HEK293T (cell line): ENCODE measurements at regions not wholly inside any gene's neighbourhood (a gene's known extent, or its start where the extent isn't known, plus 50 kb on each side); places are given as distances from the start of the nearest gene placed in this dataset.

Source experiments
- CTCF ChIA-PET: fragments of 350-600 bp; formaldehyde crosslinking; extraction: SDS; loops from one replicate; lab custom pipeline; 2021; ENCODE audit warnings: antibody characterized with exemption, inconsistent platforms; lab: Yijun Ruan, JAX
- POLR2A ChIA-PET: fragments of 350-600 bp; formaldehyde crosslinking; extraction: SDS; loops from one replicate; lab custom pipeline; 2020; ENCODE audit warnings: antibody characterized with exemption, inconsistent platforms; lab: Yijun Ruan, JAX
- DNase-seq: peaks from one replicate; pipeline ENCODE4 v3.0.0; 2012; ENCODE audit warnings: mixed read lengths; ENCODE audit errors: extremely low spot score
- ARNT ChIP-seq: fragments of 450-650 bp; IDR thresholded peaks from 2 replicates; pipeline ENCODE4 v1.6.1; 2017; ENCODE audit warnings: mild to moderate bottlenecking
- BHLHE40 ChIP-seq: fragments of 450-650 bp; IDR thresholded peaks from 2 replicates; pipeline ENCODE4 v1.6.1; 2016; ENCODE audit warnings: mild to moderate bottlenecking, moderate library complexity, borderline replicate concordance
- CTBP1 ChIP-seq: fragments of 450-650 bp; IDR thresholded peaks from 2 replicates; pipeline ENCODE4 v1.6.1; 2016; ENCODE audit warnings: borderline replicate concordance
- ELF4 ChIP-seq: fragments of 450-650 bp; IDR thresholded peaks from 2 replicates; pipeline ENCODE4 v1.6.1; 2017; ENCODE audit warnings: antibody characterized with exemption
- FOXA1 ChIP-seq: fragments of 450-650 bp; IDR thresholded peaks from 2 replicates; pipeline ENCODE4 v1.6.1; 2016; ENCODE audit warnings: mild to moderate bottlenecking
- FOXK2 ChIP-seq: fragments of 450-650 bp; IDR thresholded peaks from 2 replicates; pipeline ENCODE4 v1.6.1; 2016; ENCODE audit warnings: mild to moderate bottlenecking
- FOXM1 ChIP-seq: fragments of 450-650 bp; IDR thresholded peaks from 2 replicates; pipeline ENCODE4 v1.6.1; 2017; ENCODE audit warnings: mild to moderate bottlenecking, borderline replicate concordance
- HDGF ChIP-seq: fragments of 450-650 bp; IDR thresholded peaks from 2 replicates; pipeline ENCODE4 v1.6.1; 2017; ENCODE audit warnings: antibody characterized with exemption, borderline replicate concordance
- L3MBTL2 ChIP-seq: fragments of 450-650 bp; conservative IDR thresholded peaks from 2 replicates; pipeline ENCODE4 v1.6.1; 2016; ENCODE audit warnings: mild to moderate bottlenecking
- LEF1 ChIP-seq: fragments of 450-650 bp; IDR thresholded peaks from 2 replicates; pipeline ENCODE4 v1.6.1; 2017; ENCODE audit warnings: mild to moderate bottlenecking, borderline replicate concordance
- NFRKB ChIP-seq: fragments of 450-650 bp; IDR thresholded peaks from 2 replicates; pipeline ENCODE4 v1.6.1; 2016; ENCODE audit warnings: mild to moderate bottlenecking, moderate library complexity
- SP1 ChIP-seq: fragments of 450-650 bp; IDR thresholded peaks from 2 replicates; pipeline ENCODE4 v1.6.1; 2017
- SUZ12 ChIP-seq: fragments of 450-650 bp; IDR thresholded peaks from 2 replicates; pipeline ENCODE4 v1.6.1; 2016; ENCODE audit warnings: mild to moderate bottlenecking
- TARDBP ChIP-seq: fragments of 450-650 bp; IDR thresholded peaks from 2 replicates; pipeline ENCODE4 v1.6.1; 2016
- ZNF384 ChIP-seq: fragments of 450-650 bp; IDR thresholded peaks from 2 replicates; pipeline ENCODE4 v1.6.1; 2016
- TF ChIP-seq, protein P1 (sequence below): fragments of 450-650 bp; IDR thresholded peaks from 2 replicates; pipeline ENCODE4 v1.6.1; 2016

DNA sequence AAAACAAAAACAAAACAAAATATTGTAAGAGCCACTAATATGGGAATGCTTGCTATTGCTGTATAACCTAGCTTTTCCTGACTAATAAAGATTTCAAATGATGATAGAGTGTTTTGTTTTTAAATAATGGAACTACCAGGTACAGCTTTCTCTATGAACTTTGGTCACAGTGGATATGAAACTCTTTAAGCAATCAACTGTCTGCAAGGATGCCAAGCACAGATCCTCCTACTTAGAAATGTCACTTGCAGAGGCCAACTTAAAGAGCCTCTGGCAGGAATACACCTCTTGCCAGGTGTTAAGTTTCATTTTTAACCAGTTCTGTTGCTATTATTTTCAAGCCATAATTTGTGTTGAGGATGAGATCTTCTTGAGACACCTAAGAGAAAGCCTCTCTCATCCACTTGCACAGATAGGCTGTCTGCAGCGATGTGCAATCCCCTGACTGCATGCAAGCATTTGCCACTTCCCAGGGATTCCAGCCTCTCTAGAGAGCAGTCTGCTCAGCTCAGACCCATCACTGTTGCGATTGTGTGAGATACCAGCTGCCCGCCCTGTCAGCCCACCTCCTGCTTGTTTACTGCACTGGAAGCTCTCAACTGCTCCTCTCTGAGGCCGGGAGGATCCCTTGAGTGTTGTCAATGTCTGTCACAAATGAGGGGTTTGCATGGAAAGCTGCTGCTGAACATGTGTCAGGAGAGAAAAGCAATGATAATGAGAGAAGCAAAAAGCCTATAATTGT is 86.1 kb upstream of the SCG2 start:
- CTCF ChIA-PET, result interaction anchor here (0.5 kb wide), 1 partner anchor 985 kb away, joined by 7 read pairs; no protein-coding TSS in a partner anchor
- POLR2A ChIA-PET, result no interaction called here
- DNase-seq, result no peak

DNA sequence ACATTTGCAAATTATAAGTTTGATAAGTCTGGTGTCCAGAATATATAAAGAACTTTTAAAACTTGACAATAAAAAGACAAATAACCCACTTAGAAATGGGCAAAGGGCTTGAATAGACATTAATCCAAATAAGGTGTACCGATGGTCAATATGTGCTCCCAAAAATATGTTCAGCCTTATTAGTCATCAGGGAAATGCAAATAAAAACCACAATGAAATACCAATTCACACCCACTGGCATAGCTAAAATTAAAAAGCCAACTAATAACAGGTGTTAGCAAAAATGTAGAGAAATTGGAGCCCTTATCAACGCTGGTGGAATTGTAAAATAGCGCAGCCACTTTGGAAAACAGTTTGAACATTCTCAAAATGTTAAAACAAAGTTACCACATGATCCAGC is 79.0 kb upstream of the SCG2 start:
- POLR2A ChIA-PET, result no interaction called here
- TF ChIP-seq ARNT (no peak), SUZ12 (no peak), L3MBTL2 (no peak), TARDBP (no peak), NFRKB (no peak), ZNF384 (no peak), HDGF (no peak), SP1 (no peak), CTBP1 (no peak), FOXK2 (no peak), ELF4 (no peak)
- TF ChIP-seq, protein P1, sequence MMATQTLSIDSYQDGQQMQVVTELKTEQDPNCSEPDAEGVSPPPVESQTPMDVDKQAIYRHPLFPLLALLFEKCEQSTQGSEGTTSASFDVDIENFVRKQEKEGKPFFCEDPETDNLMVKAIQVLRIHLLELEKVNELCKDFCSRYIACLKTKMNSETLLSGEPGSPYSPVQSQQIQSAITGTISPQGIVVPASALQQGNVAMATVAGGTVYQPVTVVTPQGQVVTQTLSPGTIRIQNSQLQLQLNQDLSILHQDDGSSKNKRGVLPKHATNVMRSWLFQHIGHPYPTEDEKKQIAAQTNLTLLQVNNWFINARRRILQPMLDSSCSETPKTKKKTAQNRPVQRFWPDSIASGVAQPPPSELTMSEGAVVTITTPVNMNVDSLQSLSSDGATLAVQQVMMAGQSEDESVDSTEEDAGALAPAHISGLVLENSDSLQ, result no peak
- CTCF ChIA-PET, result no interaction called here
- no peak for DNase-seq

More for the DNA sequence above, 86.1 kb upstream of the SCG2 start:
- TF ChIP-seq ZNF384, result no peak
- TF ChIP-seq FOXK2, result no peak
- TF ChIP-seq L3MBTL2, result no peak
- TF ChIP-seq ARNT, result no peak
- TF ChIP-seq ELF4, result no peak
- TF ChIP-seq LEF1, result no peak
- no peak for TF ChIP-seq FOXM1
- no peak for TF ChIP-seq CTBP1
- no peak for TF ChIP-seq TARDBP
- no peak for TF ChIP-seq BHLHE40

DNA sequence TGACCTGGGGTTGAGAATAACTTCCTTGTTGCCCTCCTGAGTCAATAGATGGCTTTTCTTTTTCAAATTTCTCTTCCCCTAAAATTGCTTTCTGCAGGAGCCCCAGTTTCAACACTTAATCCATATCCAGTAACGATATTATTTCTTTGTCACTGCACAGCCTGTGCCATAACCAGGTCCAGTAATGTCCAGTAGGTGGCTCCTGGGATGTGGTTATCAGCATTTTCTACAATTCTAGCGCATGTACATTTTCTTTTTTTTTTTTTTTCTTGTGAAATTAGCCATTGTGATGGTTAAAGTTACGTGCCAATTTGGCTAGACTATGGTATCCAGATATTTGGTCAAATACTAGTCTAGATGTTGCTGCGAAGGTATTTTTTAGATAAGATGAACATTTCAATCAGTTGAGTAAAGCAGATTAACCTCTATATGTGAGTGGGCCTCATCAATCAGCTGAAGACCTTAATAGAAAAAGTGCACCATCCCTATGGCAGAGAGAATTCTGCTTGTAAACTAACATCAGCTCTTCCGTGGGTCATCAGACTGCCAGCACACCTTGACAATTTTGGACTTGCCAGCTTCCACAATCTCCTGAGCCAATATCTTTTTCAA is 72.9 kb upstream of the SCG2 start:
- CTCF ChIA-PET, result interaction anchor here (0.7 kb wide), 3 partner anchors 176 to 646 kb away, joined by 3 to 7 read pairs (median 5); no protein-coding TSS in a partner anchor
- peak; percentile 30 for DNase-seq
- POLR2A ChIA-PET, result no interaction called here
- TF ChIP-seq ZNF384 (peak; percentile 77), CTBP1 (no peak)

DNA sequence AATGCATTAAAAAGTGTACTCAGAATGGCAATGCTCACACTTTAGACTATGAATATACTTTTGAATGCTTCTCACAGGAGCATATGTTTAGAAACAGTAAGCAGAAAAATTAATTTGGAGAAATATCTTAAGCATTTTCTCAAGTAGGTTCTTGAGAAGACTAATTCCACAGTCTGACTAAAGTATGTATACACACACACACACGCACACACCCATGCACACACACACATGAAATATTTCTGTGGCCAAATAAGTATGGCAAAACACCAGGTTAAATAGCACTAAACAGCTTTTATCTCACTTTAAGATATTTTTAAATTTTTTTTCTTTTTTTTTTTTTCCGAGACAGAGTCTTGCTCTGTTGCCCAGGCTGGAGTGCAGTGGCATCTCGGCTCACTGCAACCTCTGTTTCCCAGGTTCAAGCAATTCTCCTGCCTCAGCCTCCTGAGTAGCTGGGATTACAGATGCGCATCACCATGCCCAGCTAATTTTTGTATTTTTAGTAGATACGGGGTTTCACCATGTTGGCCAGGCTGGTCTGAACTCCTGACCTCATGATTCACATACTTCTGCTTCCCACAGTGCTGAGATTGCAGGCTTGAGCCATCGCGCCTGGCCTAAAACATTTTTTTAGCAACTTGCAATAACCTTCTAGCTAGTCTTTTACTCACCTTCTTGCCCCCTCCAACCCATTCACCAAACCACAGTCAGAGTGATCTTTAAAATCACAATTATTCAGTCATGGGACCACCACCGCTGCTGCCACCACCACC is 67.5 kb upstream of the SCG2 start:
- no peak for DNase-seq
- ChIA-PET POLR2A (no interaction called here), CTCF (no interaction called here)
- TF ChIP-seq SUZ12, result no peak
- TF ChIP-seq ELF4, result no peak
- no peak for TF ChIP-seq TARDBP
- no peak for TF ChIP-seq FOXK2
- TF ChIP-seq SP1, result no peak
- TF ChIP-seq, protein P1, result no peak

DNA sequence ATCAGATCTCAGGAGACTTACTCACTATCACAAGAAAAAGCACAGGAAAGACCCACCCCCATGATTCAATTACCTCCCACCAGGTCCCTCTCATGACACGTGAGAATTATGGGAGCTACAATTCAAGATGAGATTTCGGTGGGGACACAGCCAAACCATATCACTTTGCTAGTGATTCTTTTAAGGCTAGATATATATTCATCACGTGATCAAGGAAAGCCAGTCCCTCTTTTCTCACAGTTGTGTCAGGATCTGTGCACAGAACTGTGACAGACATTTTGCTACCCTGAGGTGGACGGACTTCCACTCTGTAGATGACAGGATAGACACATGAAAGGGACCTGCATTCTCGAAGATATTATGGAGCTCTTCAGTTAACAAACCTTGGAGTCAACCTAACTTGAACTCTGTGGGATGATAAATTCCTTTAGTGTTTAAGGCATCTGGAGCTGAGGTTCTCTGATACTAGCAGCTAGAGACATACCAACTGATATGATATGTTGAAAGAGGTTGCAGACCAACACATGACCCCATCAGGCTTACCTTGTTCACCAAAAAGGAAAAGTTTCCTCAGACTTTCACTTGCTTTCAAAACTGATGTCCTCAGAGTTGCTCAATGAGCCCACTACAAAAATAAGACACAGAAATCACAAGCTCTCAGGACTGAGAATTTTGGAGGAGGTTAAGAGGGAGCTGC is 66.3 kb upstream of the SCG2 start:
- DNase-seq, result no peak
- ChIA-PET CTCF (no interaction called here), POLR2A (no interaction called here)
- no peak for TF ChIP-seq SUZ12
- TF ChIP-seq LEF1, result no peak
- no peak for TF ChIP-seq ELF4
- no peak for TF ChIP-seq FOXM1
- no peak for TF ChIP-seq CTBP1
- no peak for TF ChIP-seq BHLHE40
- TF ChIP-seq TARDBP, result no peak
- no peak for TF ChIP-seq FOXK2
- no peak for TF ChIP-seq SP1
- TF ChIP-seq NFRKB, result no peak

DNA sequence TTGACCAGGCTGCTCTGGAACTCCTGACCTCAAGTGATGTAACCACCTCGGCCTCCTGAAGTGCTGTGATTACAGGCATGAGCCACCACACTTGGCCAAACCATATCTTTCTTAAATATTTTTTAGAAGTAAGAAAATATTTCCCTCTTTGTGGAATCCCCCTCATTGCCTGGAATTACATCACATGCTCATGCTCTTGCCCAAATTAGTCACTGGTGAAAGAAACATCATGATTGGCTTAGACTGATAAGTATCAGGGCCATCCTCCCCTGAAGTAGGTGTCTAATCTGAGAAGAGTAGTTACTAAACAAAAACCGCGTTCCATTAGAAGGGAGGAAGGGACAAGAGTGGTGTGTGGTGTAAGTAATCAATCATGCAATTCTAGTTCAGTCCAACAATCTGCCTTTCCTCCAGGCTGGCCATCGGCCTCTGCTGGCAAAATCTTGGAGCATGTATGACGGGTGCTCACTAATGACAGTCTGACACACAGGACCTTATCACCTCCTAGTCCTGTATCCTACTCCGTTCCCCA is 52.3 kb upstream of the SCG2 start:
- CTCF ChIA-PET, result no interaction called here
- POLR2A ChIA-PET, result no interaction called here
- TF ChIP-seq FOXK2, result no peak
- no peak for TF ChIP-seq CTBP1
- TF ChIP-seq TARDBP, result no peak
- no peak for TF ChIP-seq SP1
- no peak for TF ChIP-seq HDGF
- no peak for TF ChIP-seq LEF1
- no peak for TF ChIP-seq ARNT
- TF ChIP-seq NFRKB, result no peak
- TF ChIP-seq, protein P1, result no peak
- TF ChIP-seq FOXM1, result no peak
- no peak for TF ChIP-seq ELF4
- TF ChIP-seq FOXA1, result no peak
- TF ChIP-seq L3MBTL2, result no peak
- no peak for TF ChIP-seq ZNF384
- no peak for TF ChIP-seq SUZ12
- no peak for TF ChIP-seq BHLHE40
- DNase-seq, result no peak
